ENCODE measurements at regions not wholly inside any gene's neighbourhood (a gene's known extent, or its start where the extent isn't known, plus 50 kb on each side); places are given as distances from the start of the nearest gene placed in this dataset.
"Not testable (repeated sequence)": the region's sequence is repeated elsewhere in the genome, so short reads cannot be mapped to it uniquely, and the experiment has no call there.

GRCh38 chr10:3584926-3585784 is 199.9 kb downstream of the KLF6 start:
- FAIRE-seq (no peak), DNase-seq (ENCODE audit: insufficient read length, low spot score) (no peak)

GRCh38 chr10:3580565-3580964 is 204.4 kb downstream of the KLF6 start:
- no peak for FAIRE-seq
- DNase-seq (ENCODE audit: insufficient read length, low spot score) = no peak

- no peak for FAIRE-seq
- no peak for DNase-seq (ENCODE audit: insufficient read length, low spot score)
Observed at GRCh38 chr10:3579845-3580244, 205.2 kb downstream of the KLF6 start.

GRCh38 chr10:3578682-3579081 is 206.3 kb downstream of the KLF6 start:
- no peak for FAIRE-seq
- no peak for DNase-seq (ENCODE audit: insufficient read length, low spot score)

- no peak for FAIRE-seq
Observed at GRCh38 chr10:3578159-3578558, 206.8 kb downstream of the KLF6 start.

GRCh38 chr10:3574451-3574850 is 210.6 kb downstream of the KLF6 start:
- FAIRE-seq = no peak

More at GRCh38 chr10:3578159-3578558, 206.8 kb downstream of the KLF6 start:
- DNase-seq (ENCODE audit: insufficient read length, low spot score) = no peak

GRCh38 chr10:3573498-3573897 is 211.5 kb downstream of the KLF6 start:
- FAIRE-seq (no peak), DNase-seq (ENCODE audit: insufficient read length, low spot score) (no peak)

More at GRCh38 chr10:3574451-3574850, 210.6 kb downstream of the KLF6 start:
- DNase-seq (ENCODE audit: insufficient read length, low spot score) = no peak

GRCh38 chr10:3571310-3571825 is 213.6 kb downstream of the KLF6 start:
- DNase-seq (ENCODE audit: insufficient read length, low spot score) = no peak
- FAIRE-seq = no peak

- DNase-seq (ENCODE audit: insufficient read length, low spot score) = no peak
- no peak for FAIRE-seq
Observed at GRCh38 chr10:3570855-3571266, 214.1 kb downstream of the KLF6 start.

GRCh38 chr10:3570131-3570729 is 214.8 kb downstream of the KLF6 start:
- DNase-seq (ENCODE audit: insufficient read length, low spot score) (no peak), FAIRE-seq (no peak)

GRCh38 chr10:3568983-3569382 is 216.0 kb downstream of the KLF6 start:
- FAIRE-seq (no peak), DNase-seq (ENCODE audit: insufficient read length, low spot score) (no peak)

- DNase-seq (ENCODE audit: insufficient read length, low spot score) = no peak
- FAIRE-seq = no peak
Observed at GRCh38 chr10:3568392-3568791, 216.6 kb downstream of the KLF6 start.

- DNase-seq (ENCODE audit: insufficient read length, low spot score) (no peak), FAIRE-seq (no peak)
Observed at GRCh38 chr10:3567291-3567963, 217.6 kb downstream of the KLF6 start.

- DNase-seq (ENCODE audit: insufficient read length, low spot score) = no peak
- no peak for FAIRE-seq
Observed at GRCh38 chr10:3566627-3567026, 218.4 kb downstream of the KLF6 start.

- no peak for DNase-seq (ENCODE audit: insufficient read length, low spot score)
- no peak for FAIRE-seq
Observed at GRCh38 chr10:3564346-3565002, 220.5 kb downstream of the KLF6 start.

GRCh38 chr10:3563298-3563697 is 221.7 kb downstream of the KLF6 start:
- no peak for DNase-seq (ENCODE audit: insufficient read length, low spot score)
- FAIRE-seq = no peak

- FAIRE-seq; DNase-seq (ENCODE audit: insufficient read length, low spot score): not testable (repeated sequence)
Observed at GRCh38 chr10:3560628-3561027, 224.4 kb downstream of the KLF6 start.

- DNase-seq (ENCODE audit: insufficient read length, low spot score) = no peak
- no peak for FAIRE-seq
Observed at GRCh38 chr10:3559527-3559926, 225.5 kb downstream of the KLF6 start.

- DNase-seq (ENCODE audit: insufficient read length, low spot score) = no peak
- no peak for FAIRE-seq
Observed at GRCh38 chr10:3559011-3559410, 226.0 kb downstream of the KLF6 start.

- FAIRE-seq; DNase-seq (ENCODE audit: insufficient read length, low spot score): not testable (repeated sequence)
Observed at GRCh38 chr10:3556191-3557017, 228.6 kb downstream of the KLF6 start.
